ENCODE measurements at regions not wholly inside any gene's neighbourhood (a gene's known extent, or its start where the extent isn't known, plus 50 kb on each side); places are given as distances from the start of the nearest gene placed in this dataset.

DNA sequence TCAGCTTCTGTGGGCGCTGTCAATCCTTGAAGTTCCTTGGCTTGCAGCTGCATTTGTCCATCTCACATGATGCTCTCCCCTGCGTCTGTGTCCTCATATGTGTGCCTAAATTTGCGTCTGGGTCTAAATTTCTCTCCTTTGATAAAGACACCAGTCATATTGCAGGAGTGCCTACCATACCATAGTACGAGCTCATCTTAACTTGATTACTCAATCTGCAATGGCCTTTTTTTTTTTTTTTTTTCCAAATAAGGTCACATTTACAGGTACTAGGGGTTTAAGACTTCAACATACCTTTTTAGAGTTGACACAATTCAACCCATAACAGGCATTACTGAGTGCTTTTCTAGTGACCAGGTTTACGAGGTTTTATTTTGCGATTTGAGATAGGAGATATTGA is 233.3 kb upstream of the TBX3 start:
- Histone ChIP-seq H3K27me3 (no peaks in the 10 kb centered on the region), H3K27ac (no peak overlapping the region), H3K4me3 (no peak overlapping the region), H3K36me3 (no peaks in the 10 kb centered on the region), H3K9me3 (no peaks in the 10 kb centered on the region), H3K4me1 (no peaks in the 10 kb centered on the region)
- ATAC-seq = no peak
- intact Hi-C loops (cut with DNase I) = no loop called here
- DNase-seq = no peak
- TF ChIP-seq, protein P1, sequence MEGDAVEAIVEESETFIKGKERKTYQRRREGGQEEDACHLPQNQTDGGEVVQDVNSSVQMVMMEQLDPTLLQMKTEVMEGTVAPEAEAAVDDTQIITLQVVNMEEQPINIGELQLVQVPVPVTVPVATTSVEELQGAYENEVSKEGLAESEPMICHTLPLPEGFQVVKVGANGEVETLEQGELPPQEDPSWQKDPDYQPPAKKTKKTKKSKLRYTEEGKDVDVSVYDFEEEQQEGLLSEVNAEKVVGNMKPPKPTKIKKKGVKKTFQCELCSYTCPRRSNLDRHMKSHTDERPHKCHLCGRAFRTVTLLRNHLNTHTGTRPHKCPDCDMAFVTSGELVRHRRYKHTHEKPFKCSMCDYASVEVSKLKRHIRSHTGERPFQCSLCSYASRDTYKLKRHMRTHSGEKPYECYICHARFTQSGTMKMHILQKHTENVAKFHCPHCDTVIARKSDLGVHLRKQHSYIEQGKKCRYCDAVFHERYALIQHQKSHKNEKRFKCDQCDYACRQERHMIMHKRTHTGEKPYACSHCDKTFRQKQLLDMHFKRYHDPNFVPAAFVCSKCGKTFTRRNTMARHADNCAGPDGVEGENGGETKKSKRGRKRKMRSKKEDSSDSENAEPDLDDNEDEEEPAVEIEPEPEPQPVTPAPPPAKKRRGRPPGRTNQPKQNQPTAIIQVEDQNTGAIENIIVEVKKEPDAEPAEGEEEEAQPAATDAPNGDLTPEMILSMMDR (IDR thresholded peaks at IDR 0.05) = no peak

GRCh38 chr12:114916541-114916940 is 232.6 kb upstream of the TBX3 start:
- no peaks in the 10 kb centered on the region for H3K9me3 ChIP-seq
- intact Hi-C loops (cut with DNase I) = no loop called here
- H3K4me3 ChIP-seq = no peak overlapping the region
- no peak for ATAC-seq
- TF ChIP-seq, protein P1 (IDR thresholded peaks at IDR 0.05) = no peak
- no peak overlapping the region for H3K27ac ChIP-seq
- DNase-seq = no peak
- no peaks in the 10 kb centered on the region for H3K36me3 ChIP-seq
- no peaks in the 10 kb centered on the region for H3K4me1 ChIP-seq
- no peaks in the 10 kb centered on the region for H3K27me3 ChIP-seq

- H3K27ac ChIP-seq = no peak overlapping the region
- DNase-seq (no peak), ATAC-seq (no peak)
- no peaks in the 10 kb centered on the region for H3K9me3 ChIP-seq
- no peak overlapping the region for H3K4me3 ChIP-seq
- intact Hi-C loops (cut with DNase I) = no loop called here
- H3K36me3 ChIP-seq = no peaks in the 10 kb centered on the region
- H3K27me3 ChIP-seq = no peaks in the 10 kb centered on the region
- H3K4me1 ChIP-seq = no peaks in the 10 kb centered on the region
- TF ChIP-seq, protein P1 (IDR thresholded peaks at IDR 0.05) = no peak
Observed at GRCh38 chr12:114916124-114916523, 232.1 kb upstream of the TBX3 start.

DNA sequence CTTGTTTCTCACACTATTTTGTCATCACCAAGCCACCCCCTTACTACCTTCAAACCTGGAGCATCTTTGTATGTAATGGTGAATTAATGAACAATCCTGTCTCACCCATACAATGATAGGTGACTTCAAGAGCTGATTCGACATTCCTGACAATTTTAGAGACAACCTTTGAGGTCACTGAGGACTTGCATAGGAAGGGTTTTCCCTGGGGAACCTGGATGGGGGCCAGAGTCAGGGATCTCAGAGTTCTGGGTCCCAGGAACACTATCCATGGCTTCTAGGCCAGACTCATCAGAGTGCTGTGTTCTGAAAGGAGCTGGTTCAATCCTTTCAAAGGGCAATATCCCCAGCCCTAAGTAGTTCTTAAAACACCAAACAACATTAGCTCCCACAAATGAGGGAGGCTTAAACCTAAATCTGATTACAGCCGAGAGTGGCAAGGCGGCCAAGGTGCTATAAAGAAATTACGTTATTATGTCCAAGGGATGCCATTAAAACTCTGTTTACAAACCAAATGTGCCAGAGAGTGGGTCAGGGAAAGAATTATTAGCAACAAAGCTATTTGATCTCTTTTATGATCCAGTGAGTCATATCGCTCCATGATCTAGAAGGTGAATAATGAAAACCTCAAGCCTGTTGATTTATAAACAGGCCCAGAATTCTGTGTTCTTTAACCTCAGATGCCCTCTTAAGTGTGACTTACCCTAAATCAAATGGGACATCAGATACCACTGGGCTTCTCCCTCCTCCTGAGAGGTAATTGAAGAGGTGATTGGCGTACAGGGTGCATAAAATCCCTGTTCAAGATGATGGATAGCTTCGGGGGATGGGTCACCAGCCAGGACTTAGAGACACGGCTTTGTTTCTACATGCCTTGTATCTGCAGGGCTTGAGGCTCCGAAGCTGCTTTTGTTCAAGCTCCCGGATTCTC is 230.2 kb upstream of the TBX3 start:
- Histone ChIP-seq H3K9me3 (no peaks in the 10 kb centered on the region), H3K27me3 (no peaks in the 10 kb centered on the region), H3K4me1 (no peaks in the 10 kb centered on the region), H3K36me3 (no peaks in the 10 kb centered on the region), H3K4me3 (no peak overlapping the region), H3K27ac (no peak overlapping the region)
- TF ChIP-seq, protein P1 (IDR thresholded peaks at IDR 0.05) = no peak
- intact Hi-C loops (cut with DNase I) = no loop called here
- ATAC-seq = no peak
- DNase-seq = no peak

- intact Hi-C loops (cut with DNase I) = no loop called here
- TF ChIP-seq, protein P1 (IDR thresholded peaks at IDR 0.05) = no peak
- DNase-seq = no peak
- no peak for ATAC-seq
- Histone ChIP-seq H3K27me3 (no peaks in the 10 kb centered on the region), H3K27ac (no peak overlapping the region), H3K4me3 (no peak overlapping the region), H3K9me3 (no peaks in the 10 kb centered on the region), H3K36me3 (no peaks in the 10 kb centered on the region), H3K4me1 (no peaks in the 10 kb centered on the region)
Observed at GRCh38 chr12:114912811-114913210, 228.8 kb upstream of the TBX3 start.
